SU-DHL-6 (cell line): ENCODE measurements at regions not wholly inside any gene's neighbourhood (a gene's known extent, or its start where the extent isn't known, plus 50 kb on each side); places are given as distances from the start of the nearest gene placed in this dataset.
A peak's percentile ranks its signal among the peaks of the same experiment; 100 is the strongest.

ENCODE experiments used
- H2AFZ ChIP-seq: fragments of 200-600 bp; sonication (generic); 2 replicates; pipeline ENCODE4 v1.6.1; 2014; ENCODE audit warnings: low read depth, mild to moderate bottlenecking, moderate library complexity, mixed read lengths, antibody characterized with exemption, low read length; ENCODE audit not compliant: severe bottlenecking
- H3F3A ChIP-seq: fragments of 200-600 bp; shearing (Covaris generic); 2 replicates; pipeline ENCODE4 v1.6.0; 2016; ENCODE audit warnings: antibody characterized with exemption, mild to moderate bottlenecking; ENCODE audit not compliant: insufficient read depth
- H3K27ac ChIP-seq: fragments of 200-600 bp; sonication (generic); 2 replicates; pipeline ENCODE4 v1.5.1; 2016; ENCODE audit warnings: low read depth, mild to moderate bottlenecking, low read length, moderate library complexity, mixed read lengths
- H3K27me3 ChIP-seq: fragments of 200-600 bp; sonication (generic), shearing (Covaris generic); 2 replicates; pipeline ENCODE4 v1.6.0; 2014; ENCODE audit warnings: mild to moderate bottlenecking, low read length
- H3K36me3 ChIP-seq: fragments of 200-600 bp; sonication (generic); 2 replicates; pipeline ENCODE4 v1.6.1; 2014; ENCODE audit warnings: mild to moderate bottlenecking, low read length, mixed read lengths
- H3K4me2 ChIP-seq: fragments of 300-600, 200-600 bp; shearing (Covaris generic), sonication (generic); 2 replicates; pipeline ENCODE4 v1.6.0; 2014; ENCODE audit warnings: low read length, low read depth, mild to moderate bottlenecking; ENCODE audit not compliant: poor library complexity, severe bottlenecking
- H3K4me3 ChIP-seq: fragments of 200-600 bp; sonication (generic); 2 replicates; pipeline ENCODE4 v1.5.1; 2014; ENCODE audit warnings: antibody characterized with exemption, low read length, mild to moderate bottlenecking, mixed read lengths; ENCODE audit not compliant: insufficient read depth, poor library complexity, severe bottlenecking
- H3K79me2 ChIP-seq: fragments of 200-600 bp; sonication (generic); 2 replicates; pipeline ENCODE4 v1.6.1; 2014; ENCODE audit warnings: mild to moderate bottlenecking, low read length, moderate library complexity; ENCODE audit not compliant: insufficient read depth
- H3K9ac ChIP-seq: fragments of 200-600 bp; sonication (generic); 2 replicates; pipeline ENCODE4 v1.7.0; 2014; ENCODE audit warnings: mild to moderate bottlenecking, low read length
- H3K9me2 ChIP-seq: fragments of 200-600 bp; sonication (generic); replicated peaks from 2 replicates; pipeline ENCODE4 v1.6.1; 2014; ENCODE audit warnings: low read length; ENCODE audit not compliant: insufficient read depth
- H3K9me3 ChIP-seq: fragments of 200-600 bp; sonication (generic); 2 replicates; pipeline ENCODE4 v1.6.1; 2014; ENCODE audit warnings: low read length, mixed read lengths; ENCODE audit not compliant: insufficient read depth
- H4K20me1 ChIP-seq: fragments of 200-600 bp; sonication (generic); 2 replicates; pipeline ENCODE4 v1.6.1; 2014; ENCODE audit warnings: low read depth, mild to moderate bottlenecking, antibody characterized with exemption, low read length, moderate library complexity, mixed read lengths
- EZH2phosphoT487 ChIP-seq: fragments of 200-600 bp; sonication (generic), shearing (Covaris generic); conservative IDR thresholded peaks from 2 replicates; pipeline ENCODE4 v1.6.1; 2018; ENCODE audit warnings: mild to moderate bottlenecking, antibody characterized with exemption, low read length, moderate library complexity, mixed read lengths
- TF ChIP-seq, protein P1 (sequence below): fragments of 200-600 bp; sonication (generic); IDR thresholded peaks from one replicate; pipeline ENCODE4 v1.5.1; 2017; ENCODE audit warnings: antibody characterized with exemption, mild to moderate bottlenecking, low read length, moderate library complexity; ENCODE audit not compliant: insufficient read depth, poor library complexity, severe bottlenecking

DNA sequence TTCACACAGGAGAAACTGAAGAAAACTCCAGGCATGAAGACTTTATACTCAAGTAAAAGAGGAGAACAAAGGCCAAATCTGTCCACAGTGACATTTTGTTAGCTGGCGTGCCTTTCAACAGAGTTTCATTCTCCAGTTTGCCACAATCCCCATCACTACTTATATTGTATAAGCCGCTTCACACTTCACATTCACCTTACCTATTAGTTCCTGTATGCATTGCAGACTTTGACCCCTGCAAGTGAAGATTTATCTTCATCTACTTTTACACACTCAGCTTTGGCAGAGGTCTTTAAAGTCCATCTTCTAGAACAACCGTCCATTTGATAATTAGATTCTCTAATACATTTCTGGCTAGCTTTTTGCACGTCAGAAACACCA is 56.8 kb upstream of the TANK start:
- Histone ChIP-seq H3K79me2 (no peaks in the 10 kb centered on the region), H3K27me3 (no peaks in the 10 kb centered on the region), H3K4me2 (no peak overlapping the region), H2AFZ (no peak overlapping the region), H3K9me2 (no peaks in the 10 kb centered on the region), H3K9ac (no peak overlapping the region), H3K27ac (no peak overlapping the region), H3F3A (no peaks in the 10 kb centered on the region), H3K9me3 (no peaks in the 10 kb centered on the region), H3K4me3 (no peak overlapping the region), H4K20me1 (no peaks in the 10 kb centered on the region), H3K36me3 (no peaks in the 10 kb centered on the region)
- no peak for TF ChIP-seq EZH2phosphoT487
- TF ChIP-seq, protein P1, sequence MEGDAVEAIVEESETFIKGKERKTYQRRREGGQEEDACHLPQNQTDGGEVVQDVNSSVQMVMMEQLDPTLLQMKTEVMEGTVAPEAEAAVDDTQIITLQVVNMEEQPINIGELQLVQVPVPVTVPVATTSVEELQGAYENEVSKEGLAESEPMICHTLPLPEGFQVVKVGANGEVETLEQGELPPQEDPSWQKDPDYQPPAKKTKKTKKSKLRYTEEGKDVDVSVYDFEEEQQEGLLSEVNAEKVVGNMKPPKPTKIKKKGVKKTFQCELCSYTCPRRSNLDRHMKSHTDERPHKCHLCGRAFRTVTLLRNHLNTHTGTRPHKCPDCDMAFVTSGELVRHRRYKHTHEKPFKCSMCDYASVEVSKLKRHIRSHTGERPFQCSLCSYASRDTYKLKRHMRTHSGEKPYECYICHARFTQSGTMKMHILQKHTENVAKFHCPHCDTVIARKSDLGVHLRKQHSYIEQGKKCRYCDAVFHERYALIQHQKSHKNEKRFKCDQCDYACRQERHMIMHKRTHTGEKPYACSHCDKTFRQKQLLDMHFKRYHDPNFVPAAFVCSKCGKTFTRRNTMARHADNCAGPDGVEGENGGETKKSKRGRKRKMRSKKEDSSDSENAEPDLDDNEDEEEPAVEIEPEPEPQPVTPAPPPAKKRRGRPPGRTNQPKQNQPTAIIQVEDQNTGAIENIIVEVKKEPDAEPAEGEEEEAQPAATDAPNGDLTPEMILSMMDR, result no peak

DNA sequence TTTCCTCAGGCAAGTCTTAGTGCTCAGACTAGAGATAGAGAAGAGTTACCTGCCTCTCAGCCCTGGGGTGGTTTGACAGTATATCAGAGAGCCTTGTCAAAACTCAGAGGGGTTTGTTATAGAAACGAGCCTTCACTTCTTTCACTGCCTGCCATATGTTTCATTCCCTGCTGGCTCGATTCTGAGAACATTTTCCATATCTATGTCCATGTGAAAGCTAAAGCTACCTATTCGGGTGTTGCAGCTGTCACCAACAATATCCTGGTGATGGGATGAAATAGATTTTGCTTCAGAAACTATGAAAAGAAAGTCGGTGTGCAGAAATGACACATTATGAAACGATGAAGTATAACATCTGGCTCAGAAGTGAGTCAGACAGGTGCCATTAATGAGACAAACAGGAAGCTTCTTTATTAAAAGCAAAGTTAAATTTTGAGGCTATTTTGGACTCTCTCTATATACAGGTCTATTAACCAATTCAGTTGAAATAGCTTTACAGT is 56.1 kb upstream of the TANK start:
- TF ChIP-seq, protein P1, result no peak
- no peak for TF ChIP-seq EZH2phosphoT487
- no peaks in the 10 kb centered on the region for H3K36me3 ChIP-seq
- H3K27ac ChIP-seq, result no peak overlapping the region
- H3K79me2 ChIP-seq, result no peaks in the 10 kb centered on the region
- H4K20me1 ChIP-seq, result no peaks in the 10 kb centered on the region
- no peak overlapping the region for H2AFZ ChIP-seq
- no peaks in the 10 kb centered on the region for H3F3A ChIP-seq
- no peak overlapping the region for H3K4me3 ChIP-seq
- no peaks in the 10 kb centered on the region for H3K9me3 ChIP-seq
- peak overlapping the region; percentile 20 for H3K4me2 ChIP-seq
- no peak overlapping the region for H3K9ac ChIP-seq
- no peaks in the 10 kb centered on the region for H3K9me2 ChIP-seq
- H3K27me3 ChIP-seq, result no peaks in the 10 kb centered on the region

DNA sequence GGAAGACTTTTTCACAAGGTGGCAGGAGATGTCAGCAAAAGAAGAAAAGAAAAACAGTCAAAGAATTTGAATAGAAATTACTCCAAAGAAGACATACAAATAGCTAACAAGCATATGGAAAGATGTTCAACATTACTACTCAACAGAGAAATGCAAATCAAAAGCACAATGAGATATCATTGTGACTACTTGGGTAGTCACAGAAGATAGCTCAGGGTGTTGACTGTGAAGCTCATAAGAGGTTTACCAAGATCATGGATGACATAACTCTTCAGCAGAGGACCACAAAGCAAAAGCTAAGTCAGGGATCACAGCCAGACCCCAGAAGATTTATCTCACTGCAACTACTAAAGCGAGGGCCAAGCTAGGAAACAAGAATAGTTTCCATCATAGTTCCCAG is 53.0 kb upstream of the TANK start:
- Histone ChIP-seq H2AFZ (no peak overlapping the region), H4K20me1 (no peaks in the 10 kb centered on the region), H3K27me3 (no peaks in the 10 kb centered on the region), H3K9me3 (no peaks in the 10 kb centered on the region), H3K4me3 (no peak overlapping the region), H3K9me2 (no peaks in the 10 kb centered on the region), H3K79me2 (no peaks in the 10 kb centered on the region), H3F3A (no peaks in the 10 kb centered on the region), H3K9ac (no peak overlapping the region), H3K36me3 (no peaks in the 10 kb centered on the region), H3K27ac (no peak overlapping the region), H3K4me2 (no peak overlapping the region)
- no peak for TF ChIP-seq EZH2phosphoT487
- TF ChIP-seq, protein P1, result no peak
